Activated CD4-positive, alpha-beta T cell treated with anti-CD3 and anti-CD28 coated beads, Interleukin-2, amount 10 ng/mL, durations not matched to agents 7 days and 5 days (primary cell): ENCODE measurements at regions not wholly inside any gene's neighbourhood (a gene's known extent, or its start where the extent isn't known, plus 50 kb on each side); places are given as distances from the start of the nearest gene placed in this dataset.
A peak's percentile ranks its signal among the peaks of the same experiment; 100 is the strongest.

Experiments used
- CTCF ChIA-PET: fragments of 350-600 bp; sonication (Branson Sonifier 250); formaldehyde crosslinking; loops from one replicate; lab custom pipeline; 2021; ENCODE audit warnings: antibody characterized with exemption; lab: Charles Lee
- POLR2A ChIA-PET: fragments of 350-600 bp; sonication (Branson Sonifier 250); formaldehyde crosslinking; loops from one replicate; lab custom pipeline; 2021; ENCODE audit warnings: antibody characterized with exemption; lab: Charles Lee
- DNase-seq: peaks from one replicate; pipeline ENCODE4 v3.0.0-alpha.2; 2020
- H3K27ac Mint-ChIP-seq: one replicate; pipeline ENCODE4 v1.8.0; 2021; ENCODE audit warnings: mild to moderate bottlenecking, moderate library complexity, mixed read lengths
- H3K27me3 Mint-ChIP-seq: one replicate; pipeline ENCODE4 v1.8.0; 2021; ENCODE audit warnings: mixed read lengths
- H3K36me3 Mint-ChIP-seq: one replicate; pipeline ENCODE4 v1.8.0; 2021; ENCODE audit warnings: low read depth, mixed read lengths
- H3K4me1 Mint-ChIP-seq: one replicate; pipeline ENCODE4 v1.8.0; 2021; ENCODE audit warnings: mixed read lengths
- H3K4me3 Mint-ChIP-seq: one replicate; pipeline ENCODE4 v1.8.0; 2021; ENCODE audit warnings: mild to moderate bottlenecking, moderate library complexity, mixed read lengths
- H3K9me3 Mint-ChIP-seq: one replicate; pipeline ENCODE4 v1.8.0; 2021; ENCODE audit warnings: mixed read lengths

DNA sequence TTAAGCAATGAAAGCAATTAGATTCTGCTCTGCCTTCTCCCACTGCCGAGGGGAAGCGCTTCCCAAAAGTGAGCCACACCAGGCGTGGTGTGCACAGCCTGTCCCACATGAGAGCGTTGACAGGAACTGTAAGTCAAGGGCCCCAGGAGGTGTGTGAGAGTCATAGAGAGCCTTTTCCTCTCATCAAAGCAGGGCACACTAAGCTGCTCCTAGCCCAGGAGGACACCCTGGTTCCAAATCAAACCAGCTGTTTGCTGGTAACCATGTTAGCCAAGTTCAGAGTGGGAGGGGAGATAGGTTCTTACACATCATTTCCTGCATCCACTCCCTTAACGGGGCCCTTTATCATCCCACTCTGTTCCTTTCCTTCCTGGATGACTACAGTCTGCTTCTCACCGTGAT is 98.3 kb downstream of the SPTSSA start:
- ChIA-PET POLR2A (no interaction called here), CTCF (interaction anchor here (1.0 kb wide), 1 partner anchor 11 kb away, joined by 3 read pairs; no protein-coding TSS in a partner anchor)
- H3K36me3 Mint-ChIP-seq = no peaks in the 10 kb centered on the region
- peaks cover 1% of the 10 kb centered on the region for H3K4me1 Mint-ChIP-seq
- H3K27ac Mint-ChIP-seq = no peak overlapping the region
- DNase-seq = no peak
- no peak overlapping the region for H3K4me3 Mint-ChIP-seq
- H3K9me3 Mint-ChIP-seq = no peaks in the 10 kb centered on the region
- H3K27me3 Mint-ChIP-seq = peaks cover 8% of the 10 kb centered on the region

DNA sequence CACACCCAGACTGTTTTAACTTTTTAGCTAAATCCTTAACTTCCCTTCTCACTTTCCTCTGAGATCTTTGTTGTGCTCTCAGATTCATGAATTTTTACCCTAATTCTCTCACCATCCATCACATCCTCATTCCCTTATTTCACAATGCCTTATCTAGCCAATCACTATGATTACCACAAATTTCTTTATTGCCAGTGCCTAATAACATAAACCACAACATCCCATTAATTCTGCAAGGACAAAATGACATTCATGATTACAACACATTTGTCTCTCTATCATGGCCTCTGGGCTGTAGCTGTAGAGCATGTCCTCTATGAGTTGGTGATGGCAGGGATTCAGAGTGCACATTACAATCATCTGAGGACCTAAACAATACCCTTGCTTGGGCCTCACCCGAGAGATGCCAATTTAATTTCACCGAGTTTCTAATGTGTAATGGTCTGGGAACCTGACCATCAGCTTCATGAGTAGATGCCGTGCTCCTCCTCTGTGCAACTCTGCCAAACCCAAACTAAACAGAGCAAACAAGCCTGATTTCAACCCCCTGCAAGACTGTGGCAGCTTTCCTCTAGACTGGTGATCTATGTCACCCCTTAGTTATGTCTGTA is 99.3 kb downstream of the SPTSSA start:
- H3K27me3 Mint-ChIP-seq = peaks cover 8% of the 10 kb centered on the region
- CTCF ChIA-PET = interaction anchor here (0.7 kb wide), 1 partner anchor 1419 kb away, joined by 3 read pairs; no protein-coding TSS in a partner anchor
- POLR2A ChIA-PET = no interaction called here

DNA sequence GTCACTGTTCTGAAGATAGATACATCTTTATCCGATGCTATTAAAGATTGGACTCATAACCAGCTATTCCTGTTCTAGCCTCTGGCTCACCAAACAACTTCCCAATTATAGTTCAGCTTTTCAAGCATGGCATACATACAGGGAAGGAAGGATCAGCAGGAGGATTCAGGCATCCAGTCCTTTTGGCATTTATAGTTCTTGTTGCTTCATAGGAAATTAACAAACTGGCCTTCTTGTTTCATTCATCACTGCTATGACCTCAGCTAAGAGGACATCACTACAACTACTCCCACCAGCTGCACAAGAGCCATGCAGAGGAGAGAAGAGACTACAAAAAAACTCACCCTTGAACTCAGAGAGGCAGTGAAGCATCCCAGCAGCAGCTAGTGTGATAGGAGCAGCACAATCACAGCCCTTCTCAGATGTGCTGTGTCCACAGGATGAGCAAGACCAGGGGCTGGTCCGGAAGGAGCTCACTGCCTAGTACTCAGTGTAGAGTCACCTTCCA is 100.5 kb downstream of the SPTSSA start:
- Mint-ChIP-seq H3K4me1 (peaks cover 1% of the 10 kb centered on the region), H3K36me3 (no peaks in the 10 kb centered on the region), H3K4me3 (no peak overlapping the region), H3K9me3 (no peaks in the 10 kb centered on the region), H3K27ac (no peak overlapping the region), H3K27me3 (peaks cover 8% of the 10 kb centered on the region)
- CTCF ChIA-PET = interaction anchor here (0.6 kb wide), 1 partner anchor 111 kb away, joined by 4 read pairs; no protein-coding TSS in a partner anchor
- DNase-seq = no peak
- POLR2A ChIA-PET = no interaction called here

More for the DNA sequence above, 99.3 kb downstream of the SPTSSA start:
- Mint-ChIP-seq H3K4me3 (no peak overlapping the region), H3K9me3 (no peaks in the 10 kb centered on the region), H3K36me3 (no peaks in the 10 kb centered on the region), H3K27ac (no peak overlapping the region), H3K4me1 (peaks cover 1% of the 10 kb centered on the region)
- DNase-seq = no peak

DNA sequence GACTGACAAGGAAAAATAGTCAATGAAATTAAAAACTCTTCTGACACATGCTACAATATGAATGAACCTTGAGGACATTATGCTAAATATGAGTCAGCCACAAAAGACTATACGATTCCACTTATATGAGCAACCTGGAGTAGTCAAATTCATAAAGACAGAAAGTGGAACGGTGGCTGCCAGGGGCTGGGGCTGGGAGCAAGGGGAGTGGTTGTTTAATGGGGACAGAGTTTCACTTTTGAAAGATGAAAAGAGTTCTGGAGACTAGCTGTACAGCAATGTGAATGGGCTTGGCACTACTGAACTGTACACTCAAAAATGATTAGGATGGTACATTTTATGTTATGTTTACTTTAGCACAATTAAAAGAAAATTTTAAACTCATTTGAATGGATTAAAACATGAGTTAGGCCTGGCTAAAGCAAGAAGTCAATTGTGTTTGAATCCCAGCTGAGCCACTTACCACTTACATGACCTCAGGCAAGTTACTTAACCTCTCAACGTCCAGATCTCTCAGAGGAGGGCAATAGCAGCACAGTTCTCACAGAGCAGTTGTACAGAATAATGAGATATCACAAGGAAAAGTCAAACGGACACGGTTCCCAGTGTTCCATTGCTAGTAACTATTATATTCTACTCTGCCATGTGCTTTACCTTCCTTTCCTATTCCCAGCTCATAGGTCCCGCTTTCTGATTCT is 102.5 kb downstream of the SPTSSA start:
- no peaks in the 10 kb centered on the region for H3K36me3 Mint-ChIP-seq
- ChIA-PET CTCF (no interaction called here), POLR2A (no interaction called here)
- H3K4me3 Mint-ChIP-seq = no peak overlapping the region
- no peak overlapping the region for H3K27ac Mint-ChIP-seq
- peaks cover 4% of the 10 kb centered on the region for H3K27me3 Mint-ChIP-seq
- H3K4me1 Mint-ChIP-seq = peaks cover 1% of the 10 kb centered on the region
- H3K9me3 Mint-ChIP-seq = no peaks in the 10 kb centered on the region
- no peak for DNase-seq

DNA sequence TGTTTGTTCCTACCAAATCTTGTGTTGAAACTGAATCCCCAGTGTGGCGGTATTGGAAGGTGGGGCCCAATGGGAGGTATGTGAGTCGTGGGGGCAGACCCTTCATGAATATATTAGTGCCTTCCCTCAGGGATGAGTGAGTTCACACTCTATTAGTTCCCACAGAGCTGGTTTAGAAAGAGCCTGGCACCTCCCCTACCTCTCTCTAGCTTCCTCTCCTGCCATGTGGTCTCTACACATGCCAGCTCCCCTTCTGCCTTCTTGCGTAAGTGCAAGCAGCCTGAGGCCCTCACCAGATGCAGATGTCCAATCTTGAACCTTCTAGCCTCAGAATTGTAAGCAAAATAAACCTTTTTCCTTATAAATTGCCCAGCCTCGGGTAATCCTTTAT is 105.8 kb downstream of the SPTSSA start:
- Mint-ChIP-seq H3K27me3 (no peaks in the 10 kb centered on the region), H3K36me3 (no peaks in the 10 kb centered on the region), H3K9me3 (no peaks in the 10 kb centered on the region), H3K27ac (no peak overlapping the region), H3K4me3 (no peak overlapping the region), H3K4me1 (peaks cover 1% of the 10 kb centered on the region)
- DNase-seq = no peak
- ChIA-PET CTCF (no interaction called here), POLR2A (no interaction called here)

DNA sequence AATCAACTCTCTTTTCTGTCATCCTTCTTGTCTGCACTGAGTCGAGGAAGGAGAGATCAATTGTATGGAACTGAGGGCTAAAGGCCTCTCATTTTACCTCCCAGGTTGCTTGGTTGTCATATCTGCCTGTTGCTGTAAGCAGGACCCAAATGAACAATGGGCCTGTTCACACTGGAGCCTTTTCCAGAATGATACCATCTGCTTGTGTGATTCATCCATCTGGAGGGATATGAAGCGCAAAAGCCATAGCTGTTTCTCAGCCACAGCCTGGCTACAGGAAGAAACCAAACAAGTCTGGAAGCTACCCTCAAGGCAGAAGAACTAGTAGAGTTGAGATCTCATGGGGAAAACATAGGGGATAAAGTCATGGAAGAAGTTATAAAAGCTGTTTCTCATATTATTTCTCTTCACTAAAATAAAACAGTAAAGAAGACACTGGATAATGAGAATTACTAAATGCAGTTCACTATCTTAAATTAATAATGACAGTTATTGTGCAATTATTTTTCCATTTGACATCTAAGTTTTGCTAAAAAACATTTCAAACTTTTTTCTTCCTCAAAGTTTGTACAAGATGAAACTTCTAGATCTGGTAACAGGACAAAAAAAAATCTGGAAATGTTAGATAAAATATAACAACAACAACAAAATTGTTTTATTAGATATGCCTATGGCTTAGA is 106.3 kb downstream of the SPTSSA start:
- no peaks in the 10 kb centered on the region for H3K9me3 Mint-ChIP-seq
- H3K4me1 Mint-ChIP-seq = peaks cover 1% of the 10 kb centered on the region
- H3K27me3 Mint-ChIP-seq = no peaks in the 10 kb centered on the region
- no peak overlapping the region for H3K4me3 Mint-ChIP-seq
- ChIA-PET CTCF (interaction anchor here (1.3 kb wide), 1 partner anchor 28 kb away, joined by 4 read pairs; no protein-coding TSS in a partner anchor), POLR2A (interaction anchor here (0.7 kb wide), 2 partner anchors 9 to 76 kb away, joined by 3 to 4 read pairs; no protein-coding TSS in a partner anchor)
- no peak for DNase-seq
- H3K27ac Mint-ChIP-seq = no peak overlapping the region
- no peaks in the 10 kb centered on the region for H3K36me3 Mint-ChIP-seq

DNA sequence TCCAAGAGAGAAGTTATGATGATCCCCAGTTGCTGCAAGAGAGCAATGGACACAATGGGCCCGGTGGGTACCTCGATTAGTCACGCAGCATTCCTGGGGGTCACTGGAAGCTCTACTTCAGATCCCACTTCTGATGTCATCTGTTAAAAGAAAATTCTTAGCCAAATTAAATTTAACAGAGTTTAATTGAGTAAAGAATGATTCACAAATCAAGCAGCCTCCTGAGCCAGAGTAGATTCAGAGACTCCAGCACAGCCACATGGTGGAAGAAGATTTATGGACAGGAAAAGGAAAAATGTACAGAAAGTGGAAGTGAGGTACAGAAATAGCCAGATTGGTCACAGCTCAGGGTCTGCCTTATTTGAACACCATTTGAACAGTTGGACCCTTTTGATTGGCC is 107.5 kb downstream of the SPTSSA start:
- H3K36me3 Mint-ChIP-seq = no peaks in the 10 kb centered on the region
- ChIA-PET POLR2A (no interaction called here), CTCF (interaction anchor here (0.6 to 1.3 kb wide), 2 partner anchors 27 to 72 kb away, joined by 4 read pairs; no protein-coding TSS in a partner anchor)
- DNase-seq = no peak
- no peak overlapping the region for H3K27ac Mint-ChIP-seq
- no peak overlapping the region for H3K4me3 Mint-ChIP-seq
- H3K9me3 Mint-ChIP-seq = no peaks in the 10 kb centered on the region
- no peaks in the 10 kb centered on the region for H3K27me3 Mint-ChIP-seq
- H3K4me1 Mint-ChIP-seq = peaks cover 1% of the 10 kb centered on the region

DNA sequence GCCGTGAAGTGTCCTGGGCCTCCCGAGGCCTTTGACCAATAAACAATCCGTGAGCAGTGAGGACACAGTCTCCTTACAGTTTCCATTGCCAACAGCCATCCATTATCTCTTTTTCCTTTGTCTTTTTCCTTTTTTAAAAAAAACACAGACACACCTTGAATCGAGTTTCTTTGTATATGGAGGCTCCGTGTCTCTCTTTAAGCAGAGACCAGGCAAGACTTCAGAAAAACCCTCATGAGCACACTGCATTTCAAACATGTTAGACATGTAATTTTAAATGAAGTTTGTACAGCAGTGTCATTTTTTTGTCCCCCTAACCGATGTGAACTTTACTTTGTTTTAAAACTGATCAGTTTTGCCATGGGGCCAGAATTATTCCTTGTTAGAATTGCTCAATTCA is 111.1 kb downstream of the SPTSSA start:
- POLR2A ChIA-PET = no interaction called here
- H3K4me3 Mint-ChIP-seq = no peak overlapping the region

DNA sequence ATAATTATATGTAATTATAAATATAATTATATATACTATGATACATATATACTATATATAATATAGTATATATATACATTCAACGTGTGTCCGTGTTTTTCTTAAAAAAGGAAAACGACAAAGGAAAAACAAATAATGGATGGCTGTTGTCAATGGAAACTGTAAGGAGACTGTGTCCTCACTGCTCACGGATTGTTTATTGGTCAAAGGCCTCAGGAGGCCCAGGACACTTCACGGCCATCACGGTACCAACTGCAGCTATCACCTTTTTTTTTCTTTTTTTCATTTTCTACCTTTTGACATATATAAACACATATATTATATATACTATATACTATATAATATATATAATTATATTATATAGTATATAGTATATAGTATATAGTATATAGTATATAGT is 113.4 kb downstream of the SPTSSA start:
- peaks cover 5% of the 10 kb centered on the region for H3K9me3 Mint-ChIP-seq
- DNase-seq = no peak
- no peaks in the 10 kb centered on the region for H3K36me3 Mint-ChIP-seq
- ChIA-PET CTCF (no interaction called here), POLR2A (no interaction called here)
- H3K27ac Mint-ChIP-seq = no peak overlapping the region
- H3K4me3 Mint-ChIP-seq = no peak overlapping the region
- H3K4me1 Mint-ChIP-seq = peaks cover 8% of the 10 kb centered on the region
- no peaks in the 10 kb centered on the region for H3K27me3 Mint-ChIP-seq

More for the DNA sequence above, 111.1 kb downstream of the SPTSSA start:
- Mint-ChIP-seq H3K9me3 (no peaks in the 10 kb centered on the region), H3K4me1 (no peaks in the 10 kb centered on the region), H3K27me3 (no peaks in the 10 kb centered on the region), H3K36me3 (no peaks in the 10 kb centered on the region), H3K27ac (no peak overlapping the region)
- DNase-seq = no peak
- CTCF ChIA-PET = no interaction called here

DNA sequence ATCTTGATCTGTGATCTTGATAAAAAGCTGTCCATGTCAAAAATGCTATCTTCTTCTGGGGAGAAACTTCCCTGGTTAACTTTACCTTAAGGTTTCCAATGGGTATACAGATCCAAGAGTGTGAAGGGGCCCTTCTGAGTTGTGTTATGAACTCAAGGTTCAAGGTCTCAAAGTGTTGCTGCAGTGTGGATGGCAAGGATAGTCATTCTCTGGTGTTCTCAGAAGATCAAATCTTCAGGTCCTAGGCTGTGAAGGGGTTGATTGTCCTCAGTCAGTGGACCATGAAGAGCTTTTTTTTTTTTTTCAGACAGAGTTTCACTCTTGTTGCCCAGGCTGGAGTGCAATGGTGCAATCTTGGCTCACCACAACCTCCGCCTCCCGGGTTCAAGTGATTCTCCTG is 114.4 kb downstream of the SPTSSA start:
- Mint-ChIP-seq H3K4me1 (peaks cover 8% of the 10 kb centered on the region), H3K27ac (no peak overlapping the region), H3K27me3 (peaks cover 3% of the 10 kb centered on the region), H3K9me3 (peaks cover 7% of the 10 kb centered on the region), H3K36me3 (no peaks in the 10 kb centered on the region), H3K4me3 (no peak overlapping the region)
- peak; percentile 9 for DNase-seq
- ChIA-PET CTCF (no interaction called here), POLR2A (no interaction called here)

DNA sequence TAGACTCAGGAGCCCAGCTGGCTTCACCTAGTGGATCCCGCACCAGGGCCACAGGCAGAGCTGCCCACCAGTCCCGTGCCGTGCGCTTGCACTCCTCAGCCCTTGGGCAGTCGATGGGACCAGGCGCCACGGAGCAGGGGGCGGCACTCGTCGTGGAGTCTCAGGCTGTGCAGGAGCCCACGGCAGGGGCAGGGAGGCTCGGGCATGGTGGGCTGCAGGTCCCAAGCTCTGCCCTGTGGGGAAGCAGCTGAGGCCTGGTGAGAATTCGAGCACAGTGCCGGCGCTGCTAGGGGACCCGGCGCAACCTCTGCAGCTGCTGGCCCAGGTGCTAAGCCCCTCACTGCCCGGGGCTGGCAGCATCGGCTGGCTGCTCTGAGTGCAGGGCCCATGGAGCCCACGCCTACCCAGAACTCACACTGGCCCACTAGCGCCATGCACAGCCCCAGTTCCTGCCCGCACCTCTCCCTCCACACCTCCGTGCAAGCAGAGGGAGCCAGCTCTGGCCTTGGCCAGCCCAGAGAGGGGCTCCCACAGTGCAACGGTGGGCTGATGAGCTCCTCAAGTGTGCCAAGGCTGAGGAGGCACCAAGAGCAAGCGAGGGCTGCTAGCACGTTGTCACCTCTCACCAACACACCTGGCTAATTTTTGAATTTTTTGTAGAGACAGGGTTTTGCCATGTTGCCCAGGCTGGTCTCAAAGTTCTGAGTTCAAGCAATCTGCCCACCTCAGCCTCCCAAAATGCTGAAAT is 116.1 kb downstream of the SPTSSA start:
- peaks cover 8% of the 10 kb centered on the region for H3K4me1 Mint-ChIP-seq
- H3K27ac Mint-ChIP-seq = no peak overlapping the region
- ChIA-PET POLR2A (interaction anchor here (0.6 kb wide), 1 partner anchor 10 kb away, joined by 4 read pairs; no protein-coding TSS in a partner anchor), CTCF (interaction anchor here (0.5 to 1.1 kb wide), 2 partner anchors 8 to 718 kb away, joined by 4 read pairs; no protein-coding TSS in a partner anchor)
- H3K4me3 Mint-ChIP-seq = no peak overlapping the region
- no peaks in the 10 kb centered on the region for H3K36me3 Mint-ChIP-seq
- no peak for DNase-seq
- peaks cover 7% of the 10 kb centered on the region for H3K9me3 Mint-ChIP-seq
- peaks cover 5% of the 10 kb centered on the region for H3K27me3 Mint-ChIP-seq

DNA sequence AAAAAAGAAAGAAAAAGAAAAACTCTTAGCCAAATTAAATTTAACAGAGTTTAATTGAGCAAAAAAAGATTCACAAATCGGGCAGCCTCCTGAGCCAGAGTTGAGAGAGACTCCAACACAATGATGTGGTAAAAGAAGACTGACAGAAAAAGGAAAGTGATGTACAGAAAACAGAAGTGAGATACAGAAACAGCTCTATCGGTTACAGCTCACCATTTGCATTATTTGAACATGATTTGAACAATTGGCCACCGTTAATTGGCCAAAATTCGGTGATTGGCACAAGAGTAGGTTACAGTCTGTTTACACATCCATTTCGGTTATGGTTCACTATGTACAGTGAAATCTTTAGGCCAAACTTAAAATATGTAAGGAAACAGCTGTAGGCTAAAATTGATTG is 117.7 kb downstream of the SPTSSA start:
- no peak for DNase-seq
- H3K4me1 Mint-ChIP-seq = peaks cover 8% of the 10 kb centered on the region
- no peak overlapping the region for H3K27ac Mint-ChIP-seq
- POLR2A ChIA-PET = no interaction called here
- no peaks in the 10 kb centered on the region for H3K36me3 Mint-ChIP-seq
- peaks cover 7% of the 10 kb centered on the region for H3K9me3 Mint-ChIP-seq
- H3K27me3 Mint-ChIP-seq = peaks cover 5% of the 10 kb centered on the region
- CTCF ChIA-PET = interaction anchor here (0.5 kb wide), 1 partner anchor 470 kb away, joined by 3 read pairs; no protein-coding TSS in a partner anchor
- H3K4me3 Mint-ChIP-seq = no peak overlapping the region
